T-helper 1 cell treated with Interleukin-12 subunit alpha and Interleukin-12 subunit beta and Interleukin-4 antibody, amounts not matched to agents 30 μg/mL and 1 μg/mL, for 36 hours (primary cell): ENCODE measurements at regions not wholly inside any gene's neighbourhood (a gene's known extent, or its start where the extent isn't known, plus 50 kb on each side); places are given as distances from the start of the nearest gene placed in this dataset.

Source experiments
- H3K27ac Mint-ChIP-seq: one replicate; pipeline ENCODE4 v1.8.0; 2021; ENCODE audit warnings: mild to moderate bottlenecking, mixed read lengths
- H3K27me3 Mint-ChIP-seq: one replicate; pipeline ENCODE4 v1.8.0; 2021; ENCODE audit warnings: low read depth, mixed read lengths
- H3K36me3 Mint-ChIP-seq: one replicate; pipeline ENCODE4 v1.8.0; 2021; ENCODE audit warnings: low read depth, mixed read lengths
- H3K4me1 Mint-ChIP-seq: one replicate; pipeline ENCODE4 v1.8.0; 2021; ENCODE audit warnings: low read depth, mixed read lengths
- H3K4me3 Mint-ChIP-seq: one replicate; pipeline ENCODE4 v1.8.0; 2021; ENCODE audit warnings: mild to moderate bottlenecking, moderate library complexity, mixed read lengths
- H3K9me3 Mint-ChIP-seq: one replicate; pipeline ENCODE4 v1.8.0; 2021; ENCODE audit warnings: mixed read lengths

GRCh38 chr18:68267583-68267982, 447.3 kb downstream of the TMX3 start:
- no peaks in the 10 kb centered on the region for H3K36me3 Mint-ChIP-seq
- H3K4me1 Mint-ChIP-seq: no peaks in the 10 kb centered on the region
- H3K4me3 Mint-ChIP-seq: no peak overlapping the region
- no peaks in the 10 kb centered on the region for H3K27me3 Mint-ChIP-seq
- no peak overlapping the region for H3K27ac Mint-ChIP-seq
- H3K9me3 Mint-ChIP-seq: no peaks in the 10 kb centered on the region

DNA sequence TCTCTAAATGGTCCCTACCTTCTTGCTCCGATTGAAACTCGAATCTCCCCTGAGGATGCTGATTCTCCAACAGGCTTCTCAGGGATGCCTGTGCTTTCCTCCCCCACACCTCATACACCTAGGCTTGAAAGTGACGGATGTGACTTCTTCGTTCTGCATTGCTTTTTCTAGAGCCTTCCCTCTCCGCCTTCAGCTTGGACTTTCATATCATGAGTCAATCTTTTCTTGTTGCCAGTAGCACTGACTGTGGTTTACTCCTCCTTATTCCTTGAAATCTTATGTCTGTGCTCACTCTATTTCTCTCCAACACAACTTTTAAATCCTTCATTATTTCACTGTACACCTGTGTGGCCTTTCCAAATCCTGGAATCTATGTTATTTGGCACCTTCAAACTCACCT, 451.4 kb downstream of the TMX3 start:
- Mint-ChIP-seq H3K4me3 (no peak overlapping the region), H3K27me3 (no peaks in the 10 kb centered on the region), H3K9me3 (no peaks in the 10 kb centered on the region), H3K4me1 (no peaks in the 10 kb centered on the region), H3K36me3 (no peaks in the 10 kb centered on the region), H3K27ac (no peak overlapping the region)

- Mint-ChIP-seq H3K27ac (no peak overlapping the region), H3K4me1 (no peaks in the 10 kb centered on the region), H3K4me3 (no peak overlapping the region), H3K9me3 (no peaks in the 10 kb centered on the region), H3K27me3 (no peaks in the 10 kb centered on the region), H3K36me3 (no peaks in the 10 kb centered on the region)
Observed at GRCh38 chr18:68262690-68263294, 452.1 kb downstream of the TMX3 start.

DNA sequence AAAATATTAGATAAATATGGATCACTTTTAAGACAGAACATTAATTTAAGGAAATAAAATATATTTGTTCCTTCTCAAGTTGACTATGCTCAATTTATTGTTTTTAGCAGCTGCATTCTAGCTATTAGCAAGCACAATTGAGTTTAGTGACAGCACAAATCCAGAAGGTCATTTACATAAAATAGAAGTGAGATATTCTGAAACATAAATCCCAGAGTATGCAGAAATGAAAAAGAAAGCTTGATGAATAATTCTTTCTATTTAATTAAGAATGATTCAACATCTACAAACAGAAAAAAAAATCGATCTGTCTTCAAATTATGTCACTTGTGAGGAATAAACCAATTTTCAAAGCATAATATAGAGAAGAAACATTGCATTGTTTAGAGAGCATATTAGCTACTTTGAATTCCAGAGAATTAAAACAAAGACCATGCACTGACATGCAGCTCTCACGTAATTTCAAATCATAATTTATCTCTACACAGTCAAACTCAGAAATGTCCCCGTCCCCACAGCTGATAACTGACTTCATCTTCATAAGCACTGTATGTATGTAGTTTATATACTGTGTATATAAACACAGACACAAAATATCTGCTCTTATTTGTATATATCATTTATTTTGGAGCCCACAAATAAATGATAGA, 458.4 kb downstream of the TMX3 start:
- Mint-ChIP-seq H3K27me3 (no peaks in the 10 kb centered on the region), H3K4me3 (no peak overlapping the region), H3K27ac (no peak overlapping the region), H3K9me3 (no peaks in the 10 kb centered on the region), H3K36me3 (no peaks in the 10 kb centered on the region), H3K4me1 (no peaks in the 10 kb centered on the region)

- Mint-ChIP-seq H3K27me3 (no peaks in the 10 kb centered on the region), H3K4me3 (no peak overlapping the region), H3K9me3 (no peaks in the 10 kb centered on the region), H3K27ac (no peak overlapping the region), H3K36me3 (no peaks in the 10 kb centered on the region), H3K4me1 (no peaks in the 10 kb centered on the region)
Observed at GRCh38 chr18:68244786-68245185, 470.1 kb downstream of the TMX3 start.

GRCh38 chr18:68241881-68242280, 473.0 kb downstream of the TMX3 start:
- Mint-ChIP-seq H3K27me3 (no peaks in the 10 kb centered on the region), H3K27ac (no peak overlapping the region), H3K4me3 (no peak overlapping the region), H3K4me1 (no peaks in the 10 kb centered on the region), H3K36me3 (no peaks in the 10 kb centered on the region), H3K9me3 (no peaks in the 10 kb centered on the region)

DNA sequence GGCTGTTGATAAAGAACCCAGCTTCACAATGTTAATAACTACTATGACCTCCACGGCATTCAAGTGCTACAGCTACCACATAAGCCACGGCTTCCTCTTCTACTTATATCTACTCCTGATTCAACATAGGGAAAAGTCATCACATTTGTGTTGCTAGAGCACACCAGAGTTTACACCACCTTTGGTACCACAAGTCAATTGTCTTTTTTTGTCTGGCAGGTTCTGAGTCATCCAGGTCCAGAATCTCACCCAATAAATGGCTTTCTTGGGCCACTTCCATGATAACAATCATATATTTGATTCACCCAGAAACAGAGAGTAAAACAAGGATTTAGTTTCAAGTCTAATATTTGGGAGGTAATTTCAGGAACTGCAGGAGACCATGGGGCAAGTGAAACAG, 480.2 kb downstream of the TMX3 start:
- H3K4me3 Mint-ChIP-seq: no peak overlapping the region

GRCh38 chr18:68234131-68234530, 480.8 kb downstream of the TMX3 start:
- H3K36me3 Mint-ChIP-seq: no peaks in the 10 kb centered on the region
- H3K4me3 Mint-ChIP-seq: no peak overlapping the region
- H3K27me3 Mint-ChIP-seq: no peaks in the 10 kb centered on the region
- peaks cover 4% of the 10 kb centered on the region for H3K9me3 Mint-ChIP-seq
- H3K4me1 Mint-ChIP-seq: no peaks in the 10 kb centered on the region
- H3K27ac Mint-ChIP-seq: no peak overlapping the region

More for the DNA sequence above, 480.2 kb downstream of the TMX3 start:
- no peak overlapping the region for H3K27ac Mint-ChIP-seq
- peaks cover 2% of the 10 kb centered on the region for H3K9me3 Mint-ChIP-seq
- no peaks in the 10 kb centered on the region for H3K27me3 Mint-ChIP-seq
- H3K36me3 Mint-ChIP-seq: no peaks in the 10 kb centered on the region
- H3K4me1 Mint-ChIP-seq: no peaks in the 10 kb centered on the region

DNA sequence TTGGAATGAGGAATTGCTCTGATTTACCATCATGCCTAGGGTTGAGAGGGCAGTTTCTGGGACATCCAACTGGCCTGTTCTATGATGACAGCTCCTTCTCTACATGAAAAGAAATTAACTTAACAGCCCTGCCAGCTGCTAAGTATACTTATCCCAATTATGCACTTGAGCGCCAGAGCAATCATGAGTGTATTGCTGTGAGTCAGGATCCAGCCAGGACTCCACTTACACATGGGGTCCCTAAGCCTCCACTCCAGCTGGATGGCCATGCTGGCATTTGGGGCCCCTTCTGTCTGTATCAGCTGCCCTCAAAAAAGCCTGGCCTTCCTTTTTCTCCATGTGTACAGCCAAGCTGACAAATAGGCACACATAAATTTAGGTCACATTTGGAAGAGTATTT, 481.9 kb downstream of the TMX3 start:
- Mint-ChIP-seq H3K4me1 (no peaks in the 10 kb centered on the region), H3K36me3 (no peaks in the 10 kb centered on the region), H3K27ac (no peak overlapping the region), H3K27me3 (no peaks in the 10 kb centered on the region), H3K9me3 (peaks cover 4% of the 10 kb centered on the region), H3K4me3 (no peak overlapping the region)

GRCh38 chr18:68229351-68229750, 485.6 kb downstream of the TMX3 start:
- no peaks in the 10 kb centered on the region for H3K27me3 Mint-ChIP-seq
- no peak overlapping the region for H3K27ac Mint-ChIP-seq
- peaks cover 4% of the 10 kb centered on the region for H3K9me3 Mint-ChIP-seq
- H3K36me3 Mint-ChIP-seq: no peaks in the 10 kb centered on the region
- no peak overlapping the region for H3K4me3 Mint-ChIP-seq
- no peaks in the 10 kb centered on the region for H3K4me1 Mint-ChIP-seq

GRCh38 chr18:68221111-68221724, 493.7 kb downstream of the TMX3 start:
- Mint-ChIP-seq H3K27me3 (no peaks in the 10 kb centered on the region), H3K27ac (no peak overlapping the region), H3K36me3 (no peaks in the 10 kb centered on the region), H3K4me1 (no peaks in the 10 kb centered on the region), H3K9me3 (no peaks in the 10 kb centered on the region), H3K4me3 (no peak overlapping the region)

DNA sequence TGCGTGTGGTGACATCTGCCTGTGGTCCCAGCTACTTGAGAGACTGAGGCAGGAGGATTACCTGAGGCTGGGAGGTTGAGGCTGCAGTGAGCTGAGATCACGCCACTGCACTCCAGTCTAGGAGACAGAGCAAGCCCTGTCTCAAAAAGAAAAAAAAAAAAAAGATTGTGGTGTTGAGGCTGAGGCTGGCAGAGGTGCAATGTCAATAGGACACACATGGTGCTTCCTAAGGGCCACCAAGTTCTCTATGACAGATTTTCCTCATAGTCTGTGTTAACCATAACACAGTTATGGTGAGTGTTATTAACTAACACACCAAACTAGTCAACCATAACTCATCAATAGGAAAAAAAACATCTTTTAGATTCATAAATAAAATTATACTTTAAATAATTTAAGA, 494.4 kb downstream of the TMX3 start:
- no peak overlapping the region for H3K4me3 Mint-ChIP-seq
- H3K9me3 Mint-ChIP-seq: no peaks in the 10 kb centered on the region
- no peaks in the 10 kb centered on the region for H3K36me3 Mint-ChIP-seq
- H3K27me3 Mint-ChIP-seq: no peaks in the 10 kb centered on the region
- H3K27ac Mint-ChIP-seq: no peak overlapping the region
- no peaks in the 10 kb centered on the region for H3K4me1 Mint-ChIP-seq

- Mint-ChIP-seq H3K9me3 (no peaks in the 10 kb centered on the region), H3K4me3 (no peak overlapping the region), H3K27ac (no peak overlapping the region), H3K4me1 (no peaks in the 10 kb centered on the region), H3K36me3 (no peaks in the 10 kb centered on the region), H3K27me3 (no peaks in the 10 kb centered on the region)
Observed at GRCh38 chr18:68219872-68220271, 495.0 kb downstream of the TMX3 start.

GRCh38 chr18:68219274-68219673, 495.6 kb downstream of the TMX3 start:
- H3K27me3 Mint-ChIP-seq: no peaks in the 10 kb centered on the region
- H3K9me3 Mint-ChIP-seq: no peaks in the 10 kb centered on the region
- no peaks in the 10 kb centered on the region for H3K4me1 Mint-ChIP-seq
- no peaks in the 10 kb centered on the region for H3K36me3 Mint-ChIP-seq
- no peak overlapping the region for H3K27ac Mint-ChIP-seq
- H3K4me3 Mint-ChIP-seq: no peak overlapping the region

DNA sequence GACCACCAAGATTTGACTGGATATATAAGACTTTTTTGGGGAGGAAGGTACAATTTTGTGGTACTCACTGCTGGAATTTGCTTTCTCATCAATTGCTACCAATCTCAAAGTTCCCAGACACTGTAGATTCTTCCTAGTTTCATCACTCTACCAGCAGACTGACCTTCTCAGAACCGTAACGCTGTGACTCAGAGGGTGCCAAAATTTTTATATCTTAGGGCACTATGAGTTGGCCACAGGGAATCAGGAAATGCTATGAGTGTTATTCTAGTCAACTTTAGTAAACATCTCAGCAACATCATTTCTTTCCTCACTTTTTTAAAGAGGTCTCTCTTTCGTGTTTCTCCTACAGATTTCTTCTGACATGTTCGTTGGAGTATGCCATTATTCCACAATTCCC, 499.0 kb downstream of the TMX3 start:
- H3K27ac Mint-ChIP-seq: no peak overlapping the region
- no peaks in the 10 kb centered on the region for H3K36me3 Mint-ChIP-seq
- H3K4me3 Mint-ChIP-seq: no peak overlapping the region
- H3K27me3 Mint-ChIP-seq: no peaks in the 10 kb centered on the region
- H3K4me1 Mint-ChIP-seq: no peaks in the 10 kb centered on the region
- no peaks in the 10 kb centered on the region for H3K9me3 Mint-ChIP-seq
